HG02610 (cell line): ENCODE measurements at regions not wholly inside any gene's neighbourhood (a gene's known extent, or its start where the extent isn't known, plus 50 kb on each side); places are given as distances from the start of the nearest gene placed in this dataset.
"Not testable (repeated sequence)": the region's sequence is repeated elsewhere in the genome, so short reads cannot be mapped to it uniquely, and the experiment has no call there.

Experiments used
- ATAC-seq: cut with Tn5 transposase; IDR thresholded peaks from one replicate; pipeline ENCODE4 v1.9.1; 2021; ENCODE audit warnings: mild to moderate bottlenecking, moderate library complexity; ENCODE audit not compliant: unreplicated experiment

DNA sequence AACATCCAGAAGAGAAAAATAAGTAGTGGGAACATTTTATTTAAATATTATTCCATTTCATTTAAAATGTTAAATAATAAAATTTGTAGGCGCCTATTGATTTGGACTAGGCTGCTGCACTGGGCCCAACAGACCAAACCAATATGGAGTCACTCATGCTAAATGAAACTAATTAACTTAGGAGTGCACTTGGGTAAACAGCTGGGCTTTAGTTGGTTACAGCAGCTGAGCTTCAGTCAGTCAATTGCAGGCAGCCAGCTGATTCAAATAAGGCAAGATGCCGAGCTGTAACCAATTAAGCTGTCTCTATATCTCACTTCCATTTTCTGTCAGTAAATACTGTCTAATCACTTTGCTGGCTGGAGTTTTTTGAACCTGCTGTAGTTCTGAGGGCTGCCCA, 102.1 kb upstream of the WDR11 start:
- ATAC-seq, result no peak

DNA sequence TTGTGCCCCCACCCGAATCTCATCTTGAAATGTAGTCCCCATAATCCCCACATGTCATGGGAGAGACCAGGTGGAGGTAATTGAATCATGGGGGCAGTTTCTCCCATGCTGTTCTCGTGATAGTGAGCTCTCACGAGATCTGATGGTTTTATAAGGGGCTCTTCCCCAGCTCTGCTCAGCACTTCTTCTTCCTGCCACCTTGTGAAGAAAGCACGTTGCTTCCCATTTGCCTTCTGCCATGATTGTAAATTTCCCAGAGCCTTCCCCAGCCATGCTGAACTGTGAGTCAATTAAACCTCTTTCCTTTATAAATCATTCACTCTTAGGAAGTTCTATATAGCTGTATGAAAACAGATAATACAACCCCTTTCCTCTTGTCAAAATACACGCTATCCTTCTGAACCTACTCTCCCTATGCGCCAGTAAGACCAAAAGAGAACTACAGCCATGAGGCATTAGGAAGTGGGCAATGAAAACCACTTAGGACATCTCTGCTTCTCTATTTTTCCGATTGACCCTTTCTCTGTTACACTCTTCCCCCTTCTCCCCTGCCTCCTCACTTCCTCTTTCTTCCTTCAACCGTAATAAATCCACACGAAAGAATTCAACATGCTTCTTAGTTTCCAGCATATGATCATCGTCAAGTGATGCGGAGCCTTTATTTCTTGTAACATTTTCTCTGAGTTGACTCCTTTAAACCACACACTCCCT, 101.2 kb upstream of the WDR11 start:
- no peak for ATAC-seq

DNA sequence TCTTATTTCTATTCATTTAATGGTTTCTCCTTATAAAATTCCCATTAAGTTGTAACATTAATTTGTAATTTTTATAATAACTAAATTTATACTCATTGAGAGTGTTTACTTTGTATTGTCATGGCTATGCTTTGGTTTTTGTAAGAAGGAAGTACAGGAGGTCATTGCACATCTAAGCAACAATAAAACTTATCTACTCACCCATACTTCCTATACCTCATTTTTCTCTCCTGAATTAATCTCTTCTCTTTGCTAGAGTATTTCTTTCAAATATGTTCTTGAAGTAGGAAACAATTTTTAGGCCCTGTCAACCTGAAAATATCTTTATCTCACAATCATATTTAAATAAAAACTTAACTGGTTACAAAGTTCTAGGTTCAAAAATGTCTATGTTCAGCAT, 95.4 kb upstream of the WDR11 start:
- ATAC-seq, result no peak

DNA sequence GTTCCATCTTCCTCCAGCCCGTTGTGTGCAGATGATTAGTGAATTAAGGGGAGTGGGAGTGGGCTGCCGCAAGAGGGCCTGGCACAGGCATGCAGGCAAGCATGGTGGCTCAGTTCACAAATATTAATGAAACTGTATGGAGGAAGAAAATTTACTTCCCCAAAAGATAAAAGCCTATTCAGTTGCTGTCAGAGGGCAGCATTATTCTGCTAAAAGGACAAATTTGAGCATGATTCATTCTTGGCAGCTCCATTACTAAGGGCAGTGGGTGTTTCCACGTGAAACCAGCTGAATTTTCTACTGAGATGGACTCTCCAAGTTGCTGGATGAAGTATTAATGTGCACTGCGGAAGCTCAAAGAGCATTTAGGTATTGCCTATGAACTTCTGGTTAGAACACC, 90.9 kb upstream of the WDR11 start:
- no peak for ATAC-seq

DNA sequence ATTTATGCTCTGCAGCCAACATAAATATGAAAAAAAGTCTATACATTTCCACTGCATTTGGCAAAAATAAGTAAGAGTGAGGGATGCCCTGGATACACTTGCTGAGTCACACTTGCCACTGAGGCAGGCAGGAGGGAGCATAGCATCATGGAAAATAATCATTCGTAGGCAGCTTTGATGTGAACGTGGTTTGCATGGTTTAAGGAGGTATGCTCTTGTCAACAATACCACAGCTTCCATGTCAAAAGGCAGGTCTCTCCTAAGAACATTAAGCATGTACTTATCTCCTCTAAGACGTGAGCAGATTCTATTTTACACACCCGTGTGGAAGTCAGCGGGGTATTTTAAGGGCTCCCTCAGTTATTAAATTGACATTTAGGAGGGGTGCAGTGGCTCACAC, 89.2 kb upstream of the WDR11 start:
- no peak for ATAC-seq

DNA sequence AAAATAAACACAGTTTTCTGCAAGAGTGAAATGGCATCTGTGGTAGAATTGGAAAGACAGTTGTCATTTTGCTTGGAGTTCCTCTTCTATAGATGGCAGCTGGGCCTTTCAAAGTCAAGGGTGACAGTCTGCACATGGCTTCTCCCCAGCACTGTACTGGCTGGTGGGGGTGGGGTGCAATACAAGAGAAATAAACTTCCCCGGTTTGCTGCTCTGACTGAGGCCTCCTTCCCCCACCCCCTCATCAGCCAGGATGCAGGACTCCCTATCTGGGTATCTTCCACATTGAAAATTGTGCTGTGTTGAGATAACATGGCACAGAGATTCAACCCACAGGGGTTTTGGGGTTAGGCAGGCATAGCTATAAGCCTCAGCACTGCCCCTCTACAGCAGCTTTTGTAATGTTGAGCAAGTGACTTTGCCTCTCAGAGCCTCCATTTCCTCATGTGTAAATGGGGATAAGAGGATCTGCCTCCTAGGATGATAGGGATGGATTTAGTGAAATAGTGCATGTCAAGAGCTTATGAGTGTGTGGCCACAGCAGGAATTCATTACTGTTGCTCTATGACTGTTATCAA, 85.8 kb upstream of the WDR11 start:
- ATAC-seq, result no peak

DNA sequence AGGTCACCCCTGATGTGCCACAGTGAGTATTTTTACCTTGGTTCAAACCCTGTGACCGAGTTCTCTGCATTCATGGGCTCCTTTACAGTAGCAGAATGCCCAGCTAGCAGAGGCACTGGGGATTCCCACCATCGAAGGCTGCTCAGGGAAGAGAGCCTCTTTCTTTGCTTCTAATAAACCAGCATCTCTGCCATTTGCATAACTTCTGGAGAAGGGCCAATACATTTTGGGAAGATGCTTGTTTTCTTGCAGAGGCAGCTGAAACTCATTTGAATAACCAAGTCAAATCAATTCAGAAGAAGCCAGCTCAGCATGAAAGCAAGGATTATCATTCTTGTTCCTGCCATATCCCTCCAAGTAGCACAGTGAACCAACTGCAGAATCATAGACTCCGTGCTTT, 82.9 kb upstream of the WDR11 start:
- ATAC-seq, result no peak

DNA sequence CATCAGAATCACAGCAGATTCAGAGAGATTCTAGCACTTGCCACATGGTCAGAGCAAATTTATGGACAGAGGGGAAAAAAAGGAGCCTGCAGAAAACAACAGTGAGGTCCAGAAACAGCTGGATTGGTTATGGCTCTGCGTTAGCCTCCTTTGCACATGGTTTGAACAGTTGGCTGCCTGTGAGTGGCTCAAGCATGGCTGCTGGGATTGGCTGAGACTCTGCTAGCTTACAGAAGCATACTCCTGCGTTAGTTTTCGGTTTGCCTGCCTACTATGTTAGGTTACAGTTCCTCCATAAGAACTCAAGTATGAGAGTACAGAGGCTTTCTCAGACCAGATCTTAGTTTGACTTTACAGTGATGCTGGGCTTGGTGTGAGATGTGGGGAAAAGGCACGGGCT, 80.7 kb upstream of the WDR11 start:
- ATAC-seq, result no peak

DNA sequence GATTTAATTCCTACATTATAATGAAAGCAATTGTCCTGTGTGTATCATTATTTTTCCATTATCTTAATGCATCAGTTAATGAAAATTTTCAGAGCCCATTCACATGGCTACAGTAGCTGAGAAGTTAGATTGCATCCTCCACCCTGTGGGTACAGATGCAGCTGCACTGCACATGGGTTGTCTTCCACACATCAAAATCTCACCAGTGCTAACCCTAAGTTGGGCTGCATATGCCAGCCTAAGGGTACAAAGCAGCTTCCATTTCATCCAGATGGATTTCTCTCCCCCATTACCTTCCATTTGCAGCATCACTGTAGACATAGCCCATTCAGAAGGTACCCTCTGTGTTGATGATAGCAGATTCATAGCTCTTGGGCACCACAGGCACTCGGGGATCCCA, 74.7 kb upstream of the WDR11 start:
- no peak for ATAC-seq

DNA sequence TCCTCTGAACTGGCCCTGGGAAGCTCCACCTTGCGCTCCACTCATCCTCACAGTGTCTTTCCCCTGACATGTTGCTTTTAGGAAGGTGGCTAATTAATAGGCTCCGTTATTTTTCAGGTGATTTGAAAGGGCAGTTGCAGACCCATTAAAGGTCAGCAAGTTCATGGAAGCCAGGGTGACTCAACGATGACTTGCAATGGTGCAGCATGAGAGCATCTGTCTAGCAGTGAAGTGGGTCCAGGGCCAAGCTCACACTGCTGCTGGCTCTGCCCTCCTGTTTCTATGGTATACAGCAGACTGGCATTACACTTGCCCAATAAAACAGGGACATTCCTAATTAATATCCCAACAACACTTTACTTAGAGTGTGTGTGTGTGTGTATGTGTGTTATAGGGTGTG, 68.8 kb upstream of the WDR11 start:
- ATAC-seq, result no peak

DNA sequence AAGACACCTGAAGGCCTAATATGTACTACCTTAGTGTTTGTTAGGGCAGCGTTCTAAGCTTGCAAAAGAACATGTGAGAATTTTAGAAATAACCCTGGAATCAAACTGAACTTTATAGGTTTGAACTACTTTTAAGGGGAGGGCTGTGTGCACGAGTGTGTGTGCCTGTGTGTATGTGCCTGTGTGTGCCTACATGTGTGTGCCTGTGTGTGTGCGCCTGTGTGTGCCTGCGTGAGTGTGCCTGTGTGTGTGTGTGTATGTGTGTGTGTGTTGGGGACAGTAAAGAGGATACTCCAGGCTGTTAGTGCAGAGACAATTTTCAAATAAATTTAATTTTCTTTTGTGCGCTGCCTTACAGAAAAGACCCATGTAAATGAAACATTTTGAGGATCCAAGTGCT, 68.1 kb upstream of the WDR11 start:
- ATAC-seq, result no peak

DNA sequence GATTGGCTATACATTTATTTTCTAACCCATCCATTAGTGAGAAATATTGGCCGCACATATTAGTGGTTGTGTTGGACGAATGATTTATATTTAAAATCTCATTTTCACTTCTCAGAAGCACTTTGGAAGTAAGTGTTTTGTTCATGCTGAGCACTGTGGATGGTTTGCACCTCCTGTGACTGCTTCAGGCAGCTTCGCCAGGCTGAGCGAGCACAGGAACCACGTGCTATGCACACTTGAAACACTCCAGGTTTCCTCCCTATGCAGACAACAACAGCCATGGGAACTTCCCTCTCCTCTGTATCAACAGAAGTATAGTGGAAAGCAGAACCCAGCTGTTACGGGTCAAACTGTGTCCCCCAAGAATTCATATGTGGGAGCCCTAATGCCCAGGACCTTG, 67.3 kb upstream of the WDR11 start:
- ATAC-seq, result no peak

DNA sequence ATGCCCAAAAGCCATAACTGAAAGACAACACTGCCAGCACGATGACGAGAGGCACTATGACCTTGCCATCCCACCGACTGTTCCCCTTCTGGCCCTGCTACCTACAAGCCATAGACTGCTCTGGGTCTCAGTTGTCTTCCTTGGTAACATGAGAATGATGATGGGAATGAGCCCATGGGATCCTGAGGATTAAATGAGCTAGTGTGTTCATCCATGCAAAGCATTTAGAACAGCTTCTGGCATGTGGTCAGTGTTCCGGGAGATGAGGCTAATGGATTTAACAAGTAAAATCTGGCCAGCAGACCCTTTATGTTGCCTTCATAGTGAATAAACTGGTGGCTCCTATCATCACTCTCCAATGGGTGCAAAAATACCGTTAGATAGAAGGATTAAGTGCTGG, 62.4 kb upstream of the WDR11 start:
- ATAC-seq, result no peak

DNA sequence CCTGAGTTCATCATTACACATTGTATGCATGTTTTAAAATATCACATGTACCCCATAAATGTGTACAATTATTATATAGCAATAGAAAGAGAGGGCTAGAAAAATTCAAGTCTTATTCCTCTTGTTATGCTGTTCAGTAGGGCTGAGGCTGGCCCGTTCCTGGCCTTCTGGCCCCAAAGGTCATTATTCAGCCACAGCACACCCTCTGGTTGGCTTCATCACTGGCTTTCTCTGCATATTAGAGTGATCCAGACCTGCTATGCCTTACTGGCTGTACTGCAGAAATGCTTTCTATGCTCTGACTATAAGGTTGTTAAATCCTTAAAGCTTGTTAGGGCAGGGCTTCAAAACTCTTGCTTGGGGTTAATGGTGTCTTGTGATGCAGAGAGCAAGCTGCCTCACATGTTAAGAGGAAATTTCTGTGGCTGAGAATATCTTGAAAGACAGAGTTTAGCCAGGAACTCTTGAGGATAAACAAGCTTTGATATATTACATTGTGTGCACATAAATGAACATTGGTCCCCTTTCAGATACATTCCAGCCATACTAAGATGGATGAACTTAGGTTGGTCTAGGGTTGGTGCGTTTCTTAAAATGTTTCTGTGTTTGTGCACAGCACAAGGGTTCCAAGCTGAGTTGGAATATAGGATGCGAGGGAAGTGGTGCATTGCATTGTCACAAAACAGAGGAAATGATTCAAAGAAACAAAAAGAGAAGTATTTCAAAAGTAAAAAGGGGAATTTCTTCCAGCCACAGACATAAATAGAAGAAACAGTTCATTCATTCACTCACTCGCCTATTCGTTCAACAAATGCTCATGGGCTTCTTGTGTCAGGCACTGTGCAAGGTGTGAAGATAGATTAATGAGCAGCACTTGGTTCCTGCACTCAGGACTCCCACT, 61.6 kb upstream of the WDR11 start:
- ATAC-seq, result no peak

DNA sequence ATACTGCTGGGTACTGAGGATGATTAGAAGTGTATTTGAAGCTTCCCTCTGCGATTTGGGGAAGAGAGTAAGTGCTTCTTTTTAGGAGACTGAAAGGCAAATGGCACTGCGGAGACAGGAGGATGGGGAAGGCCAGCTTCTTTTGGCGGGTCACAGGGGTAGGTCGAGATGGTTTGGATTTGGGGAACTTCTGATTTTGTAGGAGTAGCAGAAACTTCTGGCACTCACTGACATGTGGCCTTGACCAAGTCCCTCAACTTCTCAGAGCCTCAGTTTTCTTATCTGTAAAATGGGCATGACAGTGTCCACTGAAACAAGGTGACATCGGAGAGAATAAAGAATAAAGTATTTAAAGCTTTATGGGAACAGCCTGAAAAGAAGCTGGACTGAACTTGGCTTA, 59.8 kb upstream of the WDR11 start:
- no peak for ATAC-seq

DNA sequence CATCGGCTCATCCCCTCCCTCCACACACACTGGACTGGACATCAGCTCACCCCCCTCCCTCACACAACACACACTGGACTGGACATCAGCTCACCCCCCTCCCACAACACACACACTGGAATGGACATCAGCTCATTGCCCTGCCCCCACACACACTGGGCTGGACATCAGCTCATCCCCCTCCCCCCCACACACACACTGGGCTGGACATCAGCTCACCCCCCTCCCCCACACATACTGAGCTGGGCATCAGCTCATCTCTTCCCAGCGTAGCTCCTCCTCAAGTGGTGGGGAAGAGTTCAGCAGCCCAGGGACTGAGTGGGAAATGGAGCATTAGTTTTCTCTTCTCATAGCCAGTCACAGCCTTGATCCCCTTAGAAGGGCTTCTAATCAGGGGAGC, 58.1 kb upstream of the WDR11 start:
- ATAC-seq, result no peak

DNA sequence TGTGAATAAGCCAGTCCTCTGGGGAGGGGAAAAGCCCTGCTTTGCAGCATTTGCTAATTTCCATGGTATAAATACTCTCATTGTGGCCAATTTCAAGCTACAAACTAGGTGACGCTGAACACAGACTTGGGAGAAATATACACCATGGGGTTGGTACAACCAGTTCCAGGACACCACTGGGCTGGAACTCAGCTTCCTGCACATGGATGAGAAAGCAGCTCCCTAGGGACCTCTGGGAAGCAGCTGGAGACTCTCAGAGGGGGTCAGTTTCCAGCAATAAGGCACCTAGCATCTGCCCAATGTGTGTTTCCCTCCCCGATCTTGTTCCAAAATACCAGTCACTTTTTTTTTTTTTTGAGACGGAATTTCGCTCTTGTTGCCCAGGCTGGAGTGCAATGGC, 56.8 kb upstream of the WDR11 start:
- ATAC-seq, result no peak

DNA sequence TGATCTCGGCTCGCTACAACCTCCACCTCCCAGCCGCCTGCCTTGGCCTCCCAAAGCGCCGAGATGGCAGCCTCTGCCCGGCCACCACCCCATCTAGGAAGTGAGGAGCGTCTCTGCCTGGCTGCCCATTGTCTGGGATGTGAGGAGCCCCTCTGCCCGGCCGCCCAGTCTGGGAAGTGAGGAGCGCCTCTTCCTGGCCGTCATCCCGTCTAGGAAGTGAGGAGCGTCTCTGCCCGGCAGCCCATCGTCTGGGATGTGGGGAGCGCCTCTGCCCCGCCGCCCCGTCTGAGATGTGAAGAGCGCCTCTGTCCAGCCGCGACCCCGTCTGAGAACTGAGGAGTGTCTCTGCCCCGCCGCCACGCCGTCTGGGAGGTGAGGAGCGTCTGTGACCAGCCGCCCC, 52.9 kb upstream of the WDR11 start:
- ATAC-seq, result not testable (repeated sequence)

DNA sequence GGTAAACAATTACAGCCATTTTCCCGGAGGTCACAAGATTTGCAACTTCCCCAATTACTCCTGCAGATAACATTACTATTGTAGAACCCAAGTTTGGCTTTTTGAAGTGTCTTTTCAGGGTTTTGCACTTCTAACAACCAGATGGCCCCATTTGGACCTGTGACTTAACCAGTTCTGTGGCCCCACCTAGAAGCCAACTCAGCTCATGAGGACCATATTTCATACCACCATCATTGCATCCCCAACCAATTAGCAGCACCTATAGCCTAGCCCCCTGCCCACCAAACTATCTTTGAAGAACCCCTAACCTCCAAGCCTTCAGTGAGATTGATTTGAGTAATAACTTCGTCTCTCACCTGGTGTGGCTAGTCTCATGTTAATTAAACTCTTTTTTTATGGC, 51.3 kb upstream of the WDR11 start:
- no peak for ATAC-seq

DNA sequence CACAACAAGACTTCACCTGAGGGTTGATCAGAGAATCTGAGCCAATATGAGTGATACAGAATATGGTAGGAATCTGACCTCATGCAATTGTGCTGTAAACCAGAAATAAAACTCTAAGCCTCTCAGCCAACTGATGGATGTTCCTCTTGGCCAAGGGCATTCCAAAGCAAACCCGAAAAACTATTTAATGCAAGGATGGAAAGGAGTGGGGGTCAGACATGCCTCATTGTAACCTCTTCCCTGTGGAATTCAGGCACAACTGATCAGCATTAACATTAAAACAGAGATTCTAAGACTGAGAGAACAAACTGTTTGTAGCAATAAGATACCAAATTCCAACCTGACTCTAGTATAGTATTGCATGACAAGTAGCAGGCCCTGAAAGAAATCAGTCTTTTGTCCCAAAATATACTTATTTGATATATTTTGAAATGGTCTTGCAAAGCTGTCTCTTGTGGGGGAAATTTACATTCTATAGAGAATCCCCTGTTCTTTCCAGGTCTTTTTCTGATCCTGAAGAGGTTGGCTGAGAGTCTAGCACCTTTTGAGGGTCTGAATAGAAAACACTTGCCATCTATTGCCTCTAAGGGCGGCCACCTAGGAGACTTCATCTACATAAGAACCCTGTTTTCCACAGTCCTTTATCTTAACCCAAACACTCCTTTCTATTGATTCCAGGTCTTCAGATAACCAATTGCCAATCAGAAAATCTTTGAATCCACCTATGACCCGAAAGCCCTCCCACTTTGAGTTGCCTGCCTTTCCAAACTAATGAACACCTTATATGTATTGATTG, 50.4 kb upstream of the WDR11 start:
- ATAC-seq, result no peak
